Keratinocyte (primary cell): ENCODE measurements at regions not wholly inside any gene's neighbourhood (a gene's known extent, or its start where the extent isn't known, plus 50 kb on each side); places are given as distances from the start of the nearest gene placed in this dataset.

Experiments used
- EZH2 ChIP-seq: IDR thresholded peaks from one replicate; pipeline ENCODE4 v1.6.1; 2012; ENCODE audit warnings: inconsistent platforms, mild to moderate bottlenecking, low read length, moderate library complexity
- TF ChIP-seq, protein P1 (sequence below), 3 experiments: IDR thresholded peaks in 1 of 3; conservative IDR thresholded peaks in 1 of 3; optimal IDR thresholded peaks in 1 of 3; 2 replicates in 2 of 3; 3 replicates in 1 of 3; pipeline versions ENCODE3 to v1.5.1; 2011; ENCODE audit warnings: low read length in 3 of 3, mild to moderate bottlenecking in 3 of 3, moderate library complexity in 2 of 3, control low read depth in 1 of 3, inconsistent platforms in 1 of 3; ENCODE audit not compliant: insufficient read depth in 2 of 3; ENCODE audit errors: extremely low read depth in 1 of 3

DNA sequence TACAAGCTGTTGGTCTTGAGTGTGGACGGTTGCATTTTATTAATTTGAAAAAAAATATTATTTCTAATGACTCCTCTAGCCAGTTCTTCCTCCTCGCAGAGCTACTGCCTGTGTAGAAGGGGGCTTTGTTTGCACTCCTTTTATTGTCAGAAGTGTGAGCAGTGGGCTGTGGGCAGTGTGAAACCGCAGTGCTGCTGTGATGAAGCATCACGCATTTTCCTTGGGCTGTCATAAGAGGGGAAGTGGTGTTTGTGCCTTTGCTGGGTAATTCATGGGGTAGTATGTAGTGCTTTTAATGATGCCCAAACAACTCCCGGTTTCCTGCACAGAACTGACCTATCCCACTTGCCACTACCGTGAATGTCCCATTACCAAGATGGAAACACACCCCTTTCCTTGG lies 357.3 kb downstream of the ZNF536 start:
- TF ChIP-seq, protein P1, sequence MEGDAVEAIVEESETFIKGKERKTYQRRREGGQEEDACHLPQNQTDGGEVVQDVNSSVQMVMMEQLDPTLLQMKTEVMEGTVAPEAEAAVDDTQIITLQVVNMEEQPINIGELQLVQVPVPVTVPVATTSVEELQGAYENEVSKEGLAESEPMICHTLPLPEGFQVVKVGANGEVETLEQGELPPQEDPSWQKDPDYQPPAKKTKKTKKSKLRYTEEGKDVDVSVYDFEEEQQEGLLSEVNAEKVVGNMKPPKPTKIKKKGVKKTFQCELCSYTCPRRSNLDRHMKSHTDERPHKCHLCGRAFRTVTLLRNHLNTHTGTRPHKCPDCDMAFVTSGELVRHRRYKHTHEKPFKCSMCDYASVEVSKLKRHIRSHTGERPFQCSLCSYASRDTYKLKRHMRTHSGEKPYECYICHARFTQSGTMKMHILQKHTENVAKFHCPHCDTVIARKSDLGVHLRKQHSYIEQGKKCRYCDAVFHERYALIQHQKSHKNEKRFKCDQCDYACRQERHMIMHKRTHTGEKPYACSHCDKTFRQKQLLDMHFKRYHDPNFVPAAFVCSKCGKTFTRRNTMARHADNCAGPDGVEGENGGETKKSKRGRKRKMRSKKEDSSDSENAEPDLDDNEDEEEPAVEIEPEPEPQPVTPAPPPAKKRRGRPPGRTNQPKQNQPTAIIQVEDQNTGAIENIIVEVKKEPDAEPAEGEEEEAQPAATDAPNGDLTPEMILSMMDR (optimal IDR thresholded peaks at IDR 0.05 in 1 of 3, IDR thresholded peaks at IDR 0.05 in 1 of 3, conservative IDR thresholded peaks at IDR 0.05 in 1 of 3; ENCODE audit: extremely low read depth in 1 of 3, insufficient read depth in 2 of 3, low read length in 3 of 3) = no peak
- TF ChIP-seq EZH2 = no peak
